HepG2 (cell line): ENCODE measurements at regions not wholly inside any gene's neighbourhood (a gene's known extent, or its start where the extent isn't known, plus 50 kb on each side); places are given as distances from the start of the nearest gene placed in this dataset.

ENCODE experiments used
- ATAC-seq: fragments of 200-7000 bp; cut with Tn5 transposase; 3 replicates; pipeline ENCODE4 v1.9.1; 2020; ENCODE audit warnings: mild to moderate bottlenecking, moderate library complexity
- BruUV-seq: library from RNA; stranded (reverse); fragments of 400-500 nt; replicated peaks from 2 replicates; lab custom pipeline; 2021; lab: Mats Ljungman, UMichigan
- CTCF ChIA-PET: fragments of 300-600 bp; formaldehyde crosslinking; extraction: SDS; loops from one replicate; lab custom pipeline; 2021; ENCODE audit warnings: low total read pairs, inconsistent platforms, low intra/inter-chr PET ratio; lab: Yijun Ruan, JAX
- POLR2A ChIA-PET: fragments of 350-600 bp; sonication (Branson Sonifier 250); formaldehyde crosslinking; loops from one replicate; lab custom pipeline; 2020; ENCODE audit warnings: antibody characterized with exemption, inconsistent platforms; lab: Yijun Ruan, JAX
- DNase-seq: peaks from one replicate; pipeline ENCODE4 v3.0.0-alpha.2; 2015; ENCODE audit warnings: low spot score
- FAIRE-seq: peaks from 3 replicates; lab custom pipeline; 2011; peaks lifted over from hg19 to GRCh38; lab: Jason Lieb, UNC
- H2AFZ ChIP-seq: one replicate; pipeline ENCODE4 v1.6.1; 2011; ENCODE audit warnings: low read length, inconsistent platforms
- H3K27ac ChIP-seq: fragments of 300-600 bp; 3 replicates; pipeline ENCODE4 v1.8.0; 2011; ENCODE audit warnings: mixed run types, mild to moderate bottlenecking, mixed read lengths, low read length, inconsistent platforms; ENCODE audit not compliant: insufficient read depth; ENCODE audit errors: extremely low read length
- H3K27me3 ChIP-seq, 2 experiments: fragments of 200-600 bp in 1 of 2; 2 replicates in 1 of 2; 3 replicates in 1 of 2; pipeline versions ENCODE4 v1.6.0 to v1.8.0; 2011; ENCODE audit warnings: low read length in 2 of 2, mild to moderate bottlenecking in 2 of 2, moderate library complexity in 2 of 2, inconsistent platforms in 1 of 2; ENCODE audit not compliant: insufficient read depth in 2 of 2, control insufficient read depth in 1 of 2
- H3K36me3 ChIP-seq, 2 experiments: fragments of 200-600 bp in 1 of 2; replicated peaks in 1 of 2; 2 replicates in 1 of 2; 3 replicates in 1 of 2; pipeline versions ENCODE4 v1.5.1 to v1.8.0; 2011; ENCODE audit warnings: low read length in 2 of 2, inconsistent platforms in 1 of 2; ENCODE audit not compliant: insufficient read depth in 2 of 2, control insufficient read depth in 1 of 2
- H3K4me1 ChIP-seq: 2 replicates; pipeline ENCODE4 v1.5.1; 2012; ENCODE audit warnings: low read length, inconsistent platforms; ENCODE audit not compliant: insufficient read depth
- H3K4me2 ChIP-seq: 2 replicates; pipeline ENCODE4 v1.6.0; 2011; ENCODE audit warnings: low read depth, low read length, inconsistent platforms
- H3K4me3 ChIP-seq, 3 experiments: fragments of 200-600 bp in 1 of 3; sonication (generic), shearing (Covaris generic) in 1 of 3; replicated peaks in 1 of 3; 2 replicates each; pipeline ENCODE4 v1.5.1; 2011 to 2016; ENCODE audit warnings: low read length in 3 of 3, inconsistent platforms in 2 of 3, low read depth in 2 of 3, mild to moderate bottlenecking in 2 of 3, control low read depth in 1 of 3, mixed read lengths in 1 of 3; ENCODE audit not compliant: insufficient read depth in 1 of 3
- H3K79me2 ChIP-seq: one replicate; pipeline ENCODE4 v1.6.1; 2011; ENCODE audit warnings: low read length, inconsistent platforms; ENCODE audit not compliant: insufficient read depth
- H3K9ac ChIP-seq: 2 replicates; pipeline ENCODE4 v1.6.0; 2011; ENCODE audit warnings: mild to moderate bottlenecking, low read depth, low read length, inconsistent platforms; ENCODE audit not compliant: insufficient read depth
- H3K9me3 ChIP-seq: 2 replicates; pipeline ENCODE4 v1.5.1; 2012; ENCODE audit warnings: mild to moderate bottlenecking, low read length
- H4K20me1 ChIP-seq: 2 replicates; pipeline ENCODE4 v1.6.0; 2011; ENCODE audit warnings: inconsistent platforms, mild to moderate bottlenecking, low read length, moderate library complexity; ENCODE audit not compliant: insufficient read depth
- ETV5 ChIP-seq: IDR thresholded peaks from 2 replicates; pipeline ENCODE4 v1.6.1; 2018; ENCODE audit warnings: missing biosample characterization, missing genetic modification reagents, inconsistent platforms, borderline replicate concordance
- MYNN ChIP-seq: sonication (generic); formaldehyde crosslinking; IDR thresholded peaks from 2 replicates; pipeline ENCODE4 v1.4.0; 2020; ENCODE audit warnings: mild to moderate bottlenecking, low read depth, missing genetic modification reagents
- MZF1 ChIP-seq: sonication (generic); formaldehyde crosslinking; IDR thresholded peaks from 2 replicates; pipeline ENCODE4 v1.8.1; 2023; ENCODE audit warnings: mild to moderate bottlenecking, missing genetic modification reagents, borderline replicate concordance
- NFE2L1 ChIP-seq: sonication (generic); formaldehyde crosslinking; IDR thresholded peaks from 2 replicates; pipeline ENCODE4 v1.4.0; 2020; ENCODE audit warnings: missing genetic modification reagents, mild to moderate bottlenecking, borderline replicate concordance
- TEAD2 ChIP-seq: sonication (generic); formaldehyde crosslinking; IDR thresholded peaks from 2 replicates; pipeline ENCODE4 v1.9.0; 2021; ENCODE audit warnings: missing genetic modification reagents
- ZBTB7B ChIP-seq: sonication (generic); formaldehyde crosslinking; IDR thresholded peaks from 2 replicates; pipeline ENCODE4 v1.4.0; 2020; ENCODE audit warnings: missing genetic modification reagents
- ZFP36 ChIP-seq: fragments of 150-350 bp; IDR thresholded peaks from 2 replicates; pipeline ENCODE4 v1.6.1; 2018; ENCODE audit warnings: borderline replicate concordance, low read length, low read depth; ENCODE audit not compliant: partially characterized antibody
- ZFP36L1 ChIP-seq: sonication (generic); formaldehyde crosslinking; IDR thresholded peaks from 2 replicates; pipeline ENCODE4 v1.8.0; 2022; ENCODE audit warnings: mild to moderate bottlenecking, missing genetic modification reagents, moderate library complexity
- ZNF563 ChIP-seq: sonication (generic); formaldehyde crosslinking; IDR thresholded peaks from 2 replicates; pipeline ENCODE4 v1.8.0; 2022; ENCODE audit warnings: mild to moderate bottlenecking, moderate library complexity, missing genetic modification reagents
- WGBS: methylation state at CpG from one replicate; pipeline ENCODE4 v1.1.6; 2017; ENCODE audit warnings: low lambda C conversion rate; 5-methylcytosine and 5-hydroxymethylcytosine counted together
- in situ Hi-C: cut with HindIII; loops from 2 replicates; pipeline ENCODE4 v1.10.0; 2017; ENCODE audit warnings: low pct_unique_long_range_greater_than_20kb; ENCODE audit not compliant: extremely low pct_ligation_motif_present
- intact Hi-C: fragments of 100-400 bp; cut with micrococcal nuclease; formaldehyde crosslinking; loops from one replicate; pipeline ENCODE4 v1.10.0; 2022; ENCODE audit not compliant: unreplicated experiment

- no peak for DNase-seq
- intact Hi-C loops (no loop called here), in situ Hi-C loops (no loop called here)
- CTCF ChIA-PET = no interaction called here
- no peak for FAIRE-seq
- Histone ChIP-seq H3K4me1 (no peaks in the 10 kb centered on the region), H3K36me3 (no peaks in the 10 kb centered on the region), H3K9ac (no peak overlapping the region), H3K79me2 (no peaks in the 10 kb centered on the region), H2AFZ (no peak overlapping the region), H3K4me3 (no peak overlapping the region), H3K4me2 (no peak overlapping the region), H4K20me1 (no peaks in the 10 kb centered on the region), H3K27ac (no peak overlapping the region), H3K27me3 (no peaks in the 10 kb centered on the region), H3K9me3 (no peaks in the 10 kb centered on the region)
- no peak for TF ChIP-seq TEAD2 (CRISPR knock-in tag)
- no peak for TF ChIP-seq ZBTB7B
- no peak for TF ChIP-seq ZFP36L1 (CRISPR knock-in tag)
- no peak for TF ChIP-seq ETV5
- TF ChIP-seq MZF1 (CRISPR knock-in tag) = no peak
- no peak for TF ChIP-seq NFE2L1 (CRISPR knock-in tag)
- no peak for TF ChIP-seq ZFP36
- TF ChIP-seq ZNF563 = no peak
- TF ChIP-seq MYNN = no peak
- ATAC-seq = no peak
- POLR2A ChIA-PET = no interaction called here
- no TSS peak for BruUV-seq
- 22% methylated on average over 5 of the region's 5 CpGs for WGBS
Observed at GRCh38 chr17:56099649-56100048, 53.6 kb upstream of the ANKFN1 start.
